ENCODE measurements at regions not wholly inside any gene's neighbourhood (a gene's known extent, or its start where the extent isn't known, plus 50 kb on each side); places are given as distances from the start of the nearest gene placed in this dataset.

GRCh38 chr3:135560847-135561246, 404.7 kb upstream of the PPP2R3A start:
- no peak for TF ChIP-seq CTCF (IDR thresholded peaks at IDR 0.05)
- TF ChIP-seq POLR2A (IDR thresholded peaks at IDR 0.05) = no peak
